ENCODE measurements at regions not wholly inside any gene's neighbourhood (a gene's known extent, or its start where the extent isn't known, plus 50 kb on each side); places are given as distances from the start of the nearest gene placed in this dataset.

DNA sequence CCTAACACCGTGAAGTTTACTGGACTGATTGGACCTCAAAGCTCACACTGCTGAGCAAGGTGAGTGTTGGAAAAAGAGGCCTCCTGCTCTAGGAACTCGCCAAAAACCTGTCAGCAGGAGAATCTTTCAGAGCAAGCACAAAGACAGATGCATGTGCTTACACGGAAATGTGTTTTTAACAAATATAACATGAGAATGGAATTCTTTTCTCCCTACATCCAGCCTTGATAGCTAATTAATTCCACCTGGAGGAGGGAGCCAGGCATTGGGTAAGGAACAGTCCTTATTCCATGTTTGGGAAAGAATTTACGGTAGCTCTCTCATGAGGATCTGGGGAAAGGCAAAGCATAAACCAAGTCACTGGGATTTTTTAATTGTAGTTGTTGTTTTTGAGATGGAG is 98.8 kb downstream of the KLF4 start:
- H3K4me3 Mint-ChIP-seq = no peak overlapping the region
- H3K4me2 ChIP-seq (replicated peaks; ENCODE audit: extremely low read depth, low read length, poor library complexity, severe bottlenecking) = no peak overlapping the region
- TF ChIP-seq CTCF (IDR thresholded peaks at IDR 0.05) = no peak

DNA sequence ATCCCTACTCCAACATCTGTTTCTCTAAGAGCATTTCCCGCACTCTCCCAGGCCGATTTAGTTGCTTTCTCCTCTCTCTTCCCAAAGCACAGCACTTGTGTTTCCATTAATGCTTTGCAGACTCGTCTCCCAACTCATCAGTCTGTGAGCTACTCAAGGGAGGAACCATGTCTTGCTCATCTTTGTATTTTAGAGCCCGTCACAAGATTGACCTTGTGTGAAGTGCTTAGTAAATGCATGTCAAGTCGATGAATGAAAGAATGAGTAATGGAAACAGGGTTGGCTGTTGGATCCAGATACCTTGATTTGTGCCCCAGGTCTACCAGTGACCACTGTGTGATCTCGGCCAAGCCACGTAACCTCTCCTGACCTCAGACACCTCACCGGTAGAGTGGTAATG is 99.3 kb downstream of the KLF4 start:
- Histone ChIP-seq H3K9me3 (replicated peaks in 1 of 2; ENCODE audit: control insufficient read depth in 1 of 2, insufficient read depth in 1 of 2, low read length in 2 of 2) (no peaks in the 10 kb centered on the region), H3K4me2 (replicated peaks; ENCODE audit: extremely low read depth, low read length, poor library complexity, severe bottlenecking) (no peak overlapping the region)
- H3K36me3 Mint-ChIP-seq = no peaks in the 10 kb centered on the region

More for the DNA sequence above, 98.8 kb downstream of the KLF4 start:
- Histone ChIP-seq H3K4me1 (ENCODE audit: control insufficient read depth in 1 of 2, insufficient read depth in 2 of 2, low read length in 2 of 2) (no peaks in the 10 kb centered on the region), H2AFZ (ENCODE audit: insufficient read depth, low read depth, low read length, poor library complexity, severe bottlenecking) (no peak overlapping the region), H3K9ac (ENCODE audit: insufficient read depth, low read length, poor library complexity, severe bottlenecking) (no peak overlapping the region), H3K27me3 (ENCODE audit: control insufficient read depth in 2 of 2, insufficient read depth in 2 of 2, low read length in 2 of 2) (no peaks in the 10 kb centered on the region), H3K9me3 (replicated peaks in 1 of 2; ENCODE audit: control insufficient read depth in 1 of 2, insufficient read depth in 1 of 2, low read length in 2 of 2) (no peaks in the 10 kb centered on the region), H3K27ac (ENCODE audit: low read depth in 1 of 2, low read length in 2 of 2) (no peak overlapping the region), H3K4me3 (replicated peaks in 1 of 3; ENCODE audit: low read depth in 2 of 3, low read length in 3 of 3) (no peak overlapping the region), H4K20me1 (ENCODE audit: insufficient read depth, low read length) (no peaks in the 10 kb centered on the region), H3K36me3 (replicated peaks in 1 of 2; ENCODE audit: control insufficient read depth in 1 of 2, insufficient read depth in 2 of 2, low read length in 2 of 2) (no peaks in the 10 kb centered on the region), H3K79me2 (ENCODE audit: insufficient read depth, low read length) (no peaks in the 10 kb centered on the region)
- 100% methylated on average over 2 of the region's 4 CpGs for WGBS (ENCODE audit: insufficient coverage)
- Mint-ChIP-seq H3K27ac (no peak overlapping the region), H3K4me1 (no peaks in the 10 kb centered on the region), H3K27me3 (ENCODE audit: low read depth in 3 of 3) (peaks cover 2 to 6% (median 3%) of the 10 kb centered on the region in 3 donors), H3K9me3 (peaks cover 0 to 3% (median 0%) of the 10 kb centered on the region in 7 donors), H3K36me3 (no peaks in the 10 kb centered on the region)
- intact Hi-C loops (cut with micrococcal nuclease) = no loop called here
- no peak for DNase-seq

More for the DNA sequence above, 99.3 kb downstream of the KLF4 start:
- no peak for TF ChIP-seq CTCF (IDR thresholded peaks at IDR 0.05)
- no peak overlapping the region for H2AFZ ChIP-seq (ENCODE audit: insufficient read depth, low read depth, low read length, poor library complexity, severe bottlenecking)
- Mint-ChIP-seq H3K27ac (no peak overlapping the region), H3K9me3 (peaks cover 0 to 3% (median 0%) of the 10 kb centered on the region in 7 donors), H3K27me3 (ENCODE audit: low read depth in 3 of 3) (peaks cover 2 to 4% (median 3%) of the 10 kb centered on the region in 3 donors), H3K4me1 (no peaks in the 10 kb centered on the region), H3K4me3 (no peak overlapping the region)
- no peaks in the 10 kb centered on the region for H3K36me3 ChIP-seq (replicated peaks in 1 of 2; ENCODE audit: control insufficient read depth in 1 of 2, insufficient read depth in 2 of 2, low read length in 2 of 2)
- intact Hi-C loops (cut with micrococcal nuclease) = no loop called here
- no peaks in the 10 kb centered on the region for H3K4me1 ChIP-seq (ENCODE audit: control insufficient read depth in 1 of 2, insufficient read depth in 2 of 2, low read length in 2 of 2)
- no peak overlapping the region for H3K4me3 ChIP-seq (replicated peaks in 1 of 3; ENCODE audit: low read depth in 2 of 3, low read length in 3 of 3)
- no peaks in the 10 kb centered on the region for H4K20me1 ChIP-seq (ENCODE audit: insufficient read depth, low read length)
- no peak overlapping the region for H3K9ac ChIP-seq (ENCODE audit: insufficient read depth, low read length, poor library complexity, severe bottlenecking)
- no peak overlapping the region for H3K27ac ChIP-seq (ENCODE audit: low read depth in 1 of 2, low read length in 2 of 2)
- H3K79me2 ChIP-seq (ENCODE audit: insufficient read depth, low read length) = no peaks in the 10 kb centered on the region
- no peaks in the 10 kb centered on the region for H3K27me3 ChIP-seq (ENCODE audit: control insufficient read depth in 2 of 2, insufficient read depth in 2 of 2, low read length in 2 of 2)
- WGBS (ENCODE audit: insufficient coverage) = 98% methylated on average over 7 of the region's 8 CpGs
- DNase-seq = no peak

Measured in CD14-positive monocyte (primary cell).